ENCODE measurements at regions not wholly inside any gene's neighbourhood (a gene's known extent, or its start where the extent isn't known, plus 50 kb on each side); places are given as distances from the start of the nearest gene placed in this dataset.

DNA sequence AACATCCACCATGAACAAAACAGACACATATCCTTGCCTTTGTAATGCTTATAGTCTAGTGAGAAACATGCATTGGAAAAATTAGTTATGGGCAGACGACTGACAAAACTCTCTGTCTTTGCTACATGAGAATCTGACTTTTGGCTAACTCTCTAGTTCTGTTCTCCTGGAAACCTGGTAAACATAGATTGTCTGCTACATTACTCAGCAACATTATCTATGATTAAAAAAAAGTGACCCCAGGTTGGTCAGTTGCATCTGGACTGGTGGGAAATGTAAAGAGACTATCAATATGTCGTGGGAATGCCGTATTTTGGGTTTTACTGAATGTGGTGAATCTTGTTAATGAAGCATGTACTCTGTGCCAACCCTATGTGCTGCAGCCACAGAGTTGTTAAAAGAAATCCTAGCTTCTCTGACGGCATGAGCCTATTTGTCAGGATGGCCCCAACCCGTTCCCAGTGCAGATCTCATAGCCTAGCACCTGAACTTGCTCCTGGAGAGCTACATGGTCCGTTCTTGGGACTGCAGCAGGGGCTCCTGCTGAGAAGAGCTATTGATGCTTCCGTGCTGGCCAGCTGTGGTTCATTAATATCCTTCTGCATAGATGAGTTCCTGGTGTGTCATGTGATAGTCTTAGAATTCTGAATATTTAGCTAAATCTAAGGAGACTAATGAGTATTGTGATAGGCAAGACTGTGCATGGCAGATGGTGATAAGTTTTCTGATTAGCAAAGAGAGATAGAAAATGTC is 311.7 kb upstream of the ZNF717 start (continued):
- TF ChIP-seq, protein P1, sequence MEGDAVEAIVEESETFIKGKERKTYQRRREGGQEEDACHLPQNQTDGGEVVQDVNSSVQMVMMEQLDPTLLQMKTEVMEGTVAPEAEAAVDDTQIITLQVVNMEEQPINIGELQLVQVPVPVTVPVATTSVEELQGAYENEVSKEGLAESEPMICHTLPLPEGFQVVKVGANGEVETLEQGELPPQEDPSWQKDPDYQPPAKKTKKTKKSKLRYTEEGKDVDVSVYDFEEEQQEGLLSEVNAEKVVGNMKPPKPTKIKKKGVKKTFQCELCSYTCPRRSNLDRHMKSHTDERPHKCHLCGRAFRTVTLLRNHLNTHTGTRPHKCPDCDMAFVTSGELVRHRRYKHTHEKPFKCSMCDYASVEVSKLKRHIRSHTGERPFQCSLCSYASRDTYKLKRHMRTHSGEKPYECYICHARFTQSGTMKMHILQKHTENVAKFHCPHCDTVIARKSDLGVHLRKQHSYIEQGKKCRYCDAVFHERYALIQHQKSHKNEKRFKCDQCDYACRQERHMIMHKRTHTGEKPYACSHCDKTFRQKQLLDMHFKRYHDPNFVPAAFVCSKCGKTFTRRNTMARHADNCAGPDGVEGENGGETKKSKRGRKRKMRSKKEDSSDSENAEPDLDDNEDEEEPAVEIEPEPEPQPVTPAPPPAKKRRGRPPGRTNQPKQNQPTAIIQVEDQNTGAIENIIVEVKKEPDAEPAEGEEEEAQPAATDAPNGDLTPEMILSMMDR (IDR thresholded peaks at IDR 0.05; ENCODE audit: control extremely low read depth in 1 of 3, insufficient read depth in 1 of 3, low read depth in 1 of 3, low read length in 3 of 3), result no peak
- no peak for TF ChIP-seq EGR1 (IDR thresholded peaks at IDR 0.05; ENCODE audit: borderline replicate concordance, low read depth, low read length)

All from H1 (cell line).